Transverse colon (tissue), 4 donors: ENCODE measurements at regions not wholly inside any gene's neighbourhood (a gene's known extent, or its start where the extent isn't known, plus 50 kb on each side); places are given as distances from the start of the nearest gene placed in this dataset.

Source experiments
- CTCF ChIP-seq, 5 experiments: fragments of 200-600 bp in 3 of 5; fragments of 450-650 bp in 2 of 5; sonication (generic) in 3 of 5; IDR thresholded peaks; 1 replicate in 2 of 5; 2 replicates in 3 of 5; pipeline ENCODE4 v1.5.1; 2016 to 2017; ENCODE audit warnings: antibody characterized with exemption in 5 of 5, inconsistent platforms in 3 of 5, mild to moderate bottlenecking in 2 of 5, moderate library complexity in 1 of 5
- EP300 ChIP-seq: sonication (generic); formaldehyde crosslinking; IDR thresholded peaks from one replicate; pipeline ENCODE4 v1.6.1; 2017; ENCODE audit warnings: antibody characterized with exemption, low read depth
- POLR2A ChIP-seq: fragments of 450-650 bp; IDR thresholded peaks from one replicate; pipeline ENCODE4 v1.6.1; 2016; ENCODE audit warnings: antibody characterized with exemption, mild to moderate bottlenecking, moderate library complexity
- POLR2AphosphoS5 ChIP-seq, 3 donors: sonication (generic); formaldehyde crosslinking; IDR thresholded peaks; one replicate each; pipeline ENCODE4 v1.6.1; 2016; ENCODE audit warnings: antibody characterized with exemption in 3 of 3

- TF ChIP-seq POLR2A (no peak), CTCF (IDR thresholded peaks at IDR 0.05) (no peak), POLR2AphosphoS5 (IDR thresholded peaks at IDR 0.05) (no peak), EP300 (no peak)
These were observed 183.2 kb upstream of the TCF21 start for GRCh38 chr6:133705731-133706130.
